HEK293 (cell line): ENCODE measurements at regions not wholly inside any gene's neighbourhood (a gene's known extent, or its start where the extent isn't known, plus 50 kb on each side); places are given as distances from the start of the nearest gene placed in this dataset.
A peak's percentile ranks its signal among the peaks of the same experiment; 100 is the strongest.

Experiments used
- CTCF ChIA-PET: fragments of 350-600 bp; formaldehyde crosslinking; extraction: SDS; loops from one replicate; lab custom pipeline; 2021; ENCODE audit warnings: antibody characterized with exemption; lab: Yijun Ruan, JAX
- POLR2A ChIA-PET: fragments of 300-600 bp; formaldehyde crosslinking; extraction: SDS; loops from one replicate; lab custom pipeline; 2020; ENCODE audit warnings: antibody characterized with exemption, inconsistent platforms; lab: Yijun Ruan, JAX
- H3K27ac ChIP-seq: fragments of 200-500 bp; sonication (Bioruptor generic); 2 replicates; pipeline ENCODE4 v1.5.1; 2014; ENCODE audit warnings: low read depth, low read length, control low read depth, inconsistent platforms; ENCODE audit errors: extremely low read depth
- H3K36me3 ChIP-seq, 2 experiments: fragments of 200-500 bp in 1 of 2; sonication (Bioruptor generic) in 1 of 2; 1 replicate in 1 of 2; 2 replicates in 1 of 2; pipeline ENCODE4 v1.5.1; 2014 to 2017; ENCODE audit warnings: inconsistent platforms in 2 of 2, low read length in 2 of 2; ENCODE audit not compliant: control insufficient read depth in 2 of 2, insufficient read depth in 1 of 2
- H3K4me1 ChIP-seq: fragments of 200-500 bp; sonication (Bioruptor generic); 2 replicates; pipeline ENCODE4 v1.5.1; 2014; ENCODE audit warnings: mild to moderate bottlenecking, low read length, inconsistent platforms; ENCODE audit not compliant: control insufficient read depth, insufficient read depth
- H3K4me3 ChIP-seq: 2 replicates; pipeline ENCODE4 v1.5.1; 2011; ENCODE audit warnings: low read depth, mild to moderate bottlenecking, control low read depth, low read length, moderate library complexity
- H3K9me3 ChIP-seq: fragments of 200-500 bp; sonication (Bioruptor generic); 2 replicates; pipeline ENCODE4 v1.5.1; 2014; ENCODE audit warnings: low read depth, low read length, inconsistent platforms; ENCODE audit not compliant: control insufficient read depth, insufficient read depth
- GFI1B ChIP-seq: fragments of 450-650 bp; formaldehyde crosslinking; IDR thresholded peaks from 2 replicates; pipeline ENCODE4 v1.5.1; 2016; ENCODE audit warnings: missing biosample characterization, missing genetic modification characterization
- INSM2 ChIP-seq: fragments of 450-650 bp; formaldehyde crosslinking; IDR thresholded peaks from 2 replicates; pipeline ENCODE4 v1.5.1; 2016; ENCODE audit warnings: missing biosample characterization, missing genetic modification characterization
- MEIS1 ChIP-seq: sonication (generic); formaldehyde crosslinking; IDR thresholded peaks from 2 replicates; pipeline ENCODE4 v1.8.1; 2022; ENCODE audit warnings: missing genetic modification reagents, mild to moderate bottlenecking, borderline replicate concordance
- REPIN1 ChIP-seq: fragments of 450-650 bp; formaldehyde crosslinking; IDR thresholded peaks from 2 replicates; pipeline ENCODE4 v1.5.1; 2017; ENCODE audit warnings: missing biosample characterization, missing genetic modification characterization, low read depth
- REST ChIP-seq: fragments of 450-650 bp; formaldehyde crosslinking; IDR thresholded peaks from 2 replicates; pipeline ENCODE4 v1.5.1; 2016; ENCODE audit warnings: missing biosample characterization, missing genetic modification characterization
- SP7 ChIP-seq: fragments of 450-650 bp; formaldehyde crosslinking; IDR thresholded peaks from 2 replicates; pipeline ENCODE4 v1.5.1; 2016; ENCODE audit warnings: missing biosample characterization, missing genetic modification characterization
- ZBTB17 ChIP-seq: fragments of 450-650 bp; formaldehyde crosslinking; IDR thresholded peaks from 2 replicates; pipeline ENCODE4 v1.5.1; 2016; ENCODE audit warnings: missing biosample characterization, missing genetic modification characterization
- ZBTB44 ChIP-seq: fragments of 450-650 bp; IDR thresholded peaks from 2 replicates; pipeline ENCODE4 v1.5.1; 2018; ENCODE audit warnings: missing biosample characterization, mild to moderate bottlenecking, missing genetic modification characterization
- ZNF391 ChIP-seq: fragments of 450-650 bp; formaldehyde crosslinking; IDR thresholded peaks from 2 replicates; pipeline ENCODE4 v1.5.1; 2016; ENCODE audit warnings: low read depth, missing biosample characterization, missing genetic modification characterization, borderline replicate concordance
- ZNF416 ChIP-seq: fragments of 450-650 bp; formaldehyde crosslinking; IDR thresholded peaks from 2 replicates; pipeline ENCODE4 v1.5.1; 2016; ENCODE audit warnings: missing biosample characterization, missing genetic modification characterization
- ZNF555 ChIP-seq: fragments of 450-650 bp; formaldehyde crosslinking; conservative IDR thresholded peaks from 2 replicates; pipeline ENCODE4 v1.5.1; 2017; ENCODE audit warnings: missing biosample characterization, mild to moderate bottlenecking, missing genetic modification characterization, inconsistent platforms
- ZNF585B ChIP-seq: fragments of 450-650 bp; formaldehyde crosslinking; IDR thresholded peaks from 2 replicates; pipeline ENCODE4 v1.5.1; 2016; ENCODE audit warnings: missing biosample characterization, missing genetic modification characterization
- ZNF843 ChIP-seq: fragments of 450-650 bp; formaldehyde crosslinking; IDR thresholded peaks from 2 replicates; pipeline ENCODE4 v1.5.1; 2016; ENCODE audit warnings: missing biosample characterization, missing genetic modification characterization
- ZSCAN5A ChIP-seq: fragments of 450-650 bp; formaldehyde crosslinking; IDR thresholded peaks from 2 replicates; pipeline ENCODE4 v1.5.1; 2016; ENCODE audit warnings: missing biosample characterization, missing genetic modification characterization
- ZXDB ChIP-seq: fragments of 450-650 bp; formaldehyde crosslinking; IDR thresholded peaks from 2 replicates; pipeline ENCODE4 v1.5.1; 2016; ENCODE audit warnings: missing biosample characterization, missing genetic modification characterization
- TF ChIP-seq, protein P1 (sequence below): fragments of 450-650 bp; formaldehyde crosslinking; conservative IDR thresholded peaks from 2 replicates; pipeline ENCODE4 v1.5.1; 2016; ENCODE audit warnings: low read depth, missing biosample characterization, missing genetic modification characterization

DNA sequence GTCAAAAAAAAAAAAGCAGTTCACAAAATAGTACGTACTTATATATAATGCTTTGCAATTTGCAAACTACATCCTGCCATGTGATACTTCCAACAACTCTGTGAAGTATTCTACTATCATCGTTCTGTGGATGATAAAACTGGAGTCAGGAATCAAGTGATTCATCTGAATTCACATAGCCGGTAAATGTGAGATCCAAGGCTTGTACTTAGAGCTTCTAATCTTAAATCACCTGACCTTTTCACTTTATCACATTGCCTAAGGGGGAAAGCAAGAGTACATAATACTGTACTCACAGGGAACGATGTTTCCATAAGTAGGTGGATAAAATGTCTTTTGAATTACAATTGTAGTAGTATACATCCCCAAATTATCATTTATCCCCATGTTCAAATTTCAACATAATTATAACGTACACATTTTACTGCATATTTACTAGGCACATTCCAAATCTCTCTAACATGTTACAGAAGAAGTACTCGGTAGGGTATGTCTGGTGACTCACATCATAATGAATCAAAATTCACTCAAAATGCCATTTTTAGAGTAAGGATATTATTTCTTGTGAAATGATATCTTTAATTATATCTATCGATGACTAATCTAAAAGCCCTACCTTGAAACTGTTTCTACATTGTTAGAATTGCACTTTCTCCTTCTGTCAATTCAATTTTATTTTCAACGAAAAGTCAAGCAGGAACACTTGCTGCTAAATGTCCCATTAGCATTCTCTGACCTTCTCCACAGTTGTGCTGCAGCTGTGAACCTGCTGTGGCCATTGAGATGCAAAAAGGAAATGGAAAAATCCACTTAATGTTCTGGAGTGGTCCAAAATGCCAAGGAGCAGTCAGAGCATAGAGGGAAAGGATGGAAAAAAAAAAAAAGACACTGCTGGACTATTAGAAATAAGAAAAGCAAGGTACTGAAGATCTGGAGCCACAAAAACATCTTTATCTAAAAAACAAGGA, 78.9 kb downstream of the OR2K2 start:
- ChIA-PET POLR2A (no interaction called here), CTCF (interaction anchor here (0.7 kb wide), 1 partner anchor 61 kb away, joined by 3 read pairs; no protein-coding TSS in a partner anchor)
- peak; percentile 94 for TF ChIP-seq SP7 (tag by site-specific recombination)
- TF ChIP-seq GFI1B (tag by site-specific recombination): no peak

GRCh38 chr9:111237447-111237846, 92.6 kb downstream of the OR2K2 start:
- Histone ChIP-seq H3K27ac (no peak overlapping the region), H3K4me1 (no peaks in the 10 kb centered on the region), H3K9me3 (no peaks in the 10 kb centered on the region), H3K4me3 (no peak overlapping the region), H3K36me3 (no peaks in the 10 kb centered on the region)
- TF ChIP-seq ZBTB17 (tag by site-specific recombination) (no peak), ZBTB44 (tag by site-specific recombination) (no peak), ZSCAN5A (tag by site-specific recombination) (no peak), ZNF416 (tag by site-specific recombination) (no peak), REST (tag by site-specific recombination) (no peak)
- ChIA-PET POLR2A (no interaction called here), CTCF (no interaction called here)

More for the DNA sequence above, 78.9 kb downstream of the OR2K2 start:
- Histone ChIP-seq H3K9me3 (no peaks in the 10 kb centered on the region), H3K4me3 (no peak overlapping the region), H3K4me1 (no peaks in the 10 kb centered on the region), H3K27ac (no peak overlapping the region), H3K36me3 (no peaks in the 10 kb centered on the region)

- ChIA-PET CTCF (interaction anchor here (0.6 kb wide), 1 partner anchor 1841 kb away, joined by 4 read pairs; no protein-coding TSS in a partner anchor), POLR2A (no interaction called here)
- no peak overlapping the region for H3K27ac ChIP-seq
- TF ChIP-seq MEIS1 (CRISPR knock-in tag) (no peak), ZNF843 (tag by site-specific recombination) (no peak), INSM2 (no peak), ZXDB (tag by site-specific recombination) (no peak), ZNF555 (tag by site-specific recombination) (no peak), ZNF585B (tag by site-specific recombination) (no peak), REPIN1 (tag by site-specific recombination) (no peak), ZNF391 (tag by site-specific recombination) (no peak)
- TF ChIP-seq, protein P1, sequence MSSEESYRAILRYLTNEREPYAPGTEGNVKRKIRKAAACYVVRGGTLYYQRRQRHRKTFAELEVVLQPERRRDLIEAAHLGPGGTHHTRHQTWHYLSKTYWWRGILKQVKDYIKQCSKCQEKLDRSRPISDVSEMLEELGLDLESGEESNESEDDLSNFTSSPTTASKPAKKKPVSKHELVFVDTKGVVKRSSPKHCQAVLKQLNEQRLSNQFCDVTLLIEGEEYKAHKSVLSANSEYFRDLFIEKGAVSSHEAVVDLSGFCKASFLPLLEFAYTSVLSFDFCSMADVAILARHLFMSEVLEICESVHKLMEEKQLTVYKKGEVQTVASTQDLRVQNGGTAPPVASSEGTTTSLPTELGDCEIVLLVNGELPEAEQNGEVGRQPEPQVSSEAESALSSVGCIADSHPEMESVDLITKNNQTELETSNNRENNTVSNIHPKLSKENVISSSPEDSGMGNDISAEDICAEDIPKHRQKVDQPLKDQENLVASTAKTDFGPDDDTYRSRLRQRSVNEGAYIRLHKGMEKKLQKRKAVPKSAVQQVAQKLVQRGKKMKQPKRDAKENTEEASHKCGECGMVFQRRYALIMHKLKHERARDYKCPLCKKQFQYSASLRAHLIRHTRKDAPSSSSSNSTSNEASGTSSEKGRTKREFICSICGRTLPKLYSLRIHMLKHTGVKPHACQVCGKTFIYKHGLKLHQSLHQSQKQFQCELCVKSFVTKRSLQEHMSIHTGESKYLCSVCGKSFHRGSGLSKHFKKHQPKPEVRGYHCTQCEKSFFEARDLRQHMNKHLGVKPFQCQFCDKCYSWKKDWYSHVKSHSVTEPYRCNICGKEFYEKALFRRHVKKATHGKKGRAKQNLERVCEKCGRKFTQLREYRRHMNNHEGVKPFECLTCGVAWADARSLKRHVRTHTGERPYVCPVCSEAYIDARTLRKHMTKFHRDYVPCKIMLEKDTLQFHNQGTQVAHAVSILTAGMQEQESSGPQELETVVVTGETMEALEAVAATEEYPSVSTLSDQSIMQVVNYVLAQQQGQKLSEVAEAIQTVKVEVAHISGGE (tag by site-specific recombination): no peak
These were observed 93.7 kb downstream of the OR2K2 start for GRCh38 chr9:111236332-111236731.

More at GRCh38 chr9:111236332-111236731, 93.7 kb downstream of the OR2K2 start:
- no peak overlapping the region for H3K4me3 ChIP-seq
- no peaks in the 10 kb centered on the region for H3K9me3 ChIP-seq
- H3K4me1 ChIP-seq: no peaks in the 10 kb centered on the region
- H3K36me3 ChIP-seq: no peaks in the 10 kb centered on the region
